NB4 (cell line): ENCODE measurements at regions not wholly inside any gene's neighbourhood (a gene's known extent, or its start where the extent isn't known, plus 50 kb on each side); places are given as distances from the start of the nearest gene placed in this dataset.

Experiments
- POLR2A ChIP-seq: IDR thresholded peaks from 2 replicates; pipeline ENCODE4 v1.6.1; 2011; ENCODE audit warnings: mild to moderate bottlenecking; ENCODE audit not compliant: insufficient read length; ENCODE audit errors: extremely low read depth
- TF ChIP-seq, protein P1 (sequence below): IDR thresholded peaks from one replicate; pipeline ENCODE4 v1.5.1; 2012; ENCODE audit warnings: low read depth, low read length
- TF ChIP-seq, protein P2 (sequence below): IDR thresholded peaks from 2 replicates; pipeline ENCODE4 v1.6.1; 2011; ENCODE audit warnings: low read depth, low read length

DNA sequence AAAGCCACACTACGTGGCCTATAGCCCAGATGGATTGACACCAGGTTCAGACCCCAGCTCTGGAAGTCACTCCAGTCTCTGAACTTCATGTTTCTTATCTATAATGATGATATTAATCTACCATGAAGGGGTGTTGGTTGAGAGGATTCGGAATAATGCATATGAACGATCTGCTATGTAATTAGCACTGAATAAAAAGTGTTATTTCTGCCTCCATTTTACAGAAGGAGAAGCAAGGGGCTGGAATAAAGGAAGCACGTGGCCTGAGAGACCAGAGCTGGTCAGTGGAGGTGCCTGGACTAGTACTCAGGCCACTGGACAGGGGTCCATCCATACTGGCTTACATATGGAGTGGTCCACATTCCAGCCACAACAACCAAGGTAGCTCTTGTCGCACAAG lies 166.5 kb upstream of the MYCN start:
- TF ChIP-seq, protein P1, sequence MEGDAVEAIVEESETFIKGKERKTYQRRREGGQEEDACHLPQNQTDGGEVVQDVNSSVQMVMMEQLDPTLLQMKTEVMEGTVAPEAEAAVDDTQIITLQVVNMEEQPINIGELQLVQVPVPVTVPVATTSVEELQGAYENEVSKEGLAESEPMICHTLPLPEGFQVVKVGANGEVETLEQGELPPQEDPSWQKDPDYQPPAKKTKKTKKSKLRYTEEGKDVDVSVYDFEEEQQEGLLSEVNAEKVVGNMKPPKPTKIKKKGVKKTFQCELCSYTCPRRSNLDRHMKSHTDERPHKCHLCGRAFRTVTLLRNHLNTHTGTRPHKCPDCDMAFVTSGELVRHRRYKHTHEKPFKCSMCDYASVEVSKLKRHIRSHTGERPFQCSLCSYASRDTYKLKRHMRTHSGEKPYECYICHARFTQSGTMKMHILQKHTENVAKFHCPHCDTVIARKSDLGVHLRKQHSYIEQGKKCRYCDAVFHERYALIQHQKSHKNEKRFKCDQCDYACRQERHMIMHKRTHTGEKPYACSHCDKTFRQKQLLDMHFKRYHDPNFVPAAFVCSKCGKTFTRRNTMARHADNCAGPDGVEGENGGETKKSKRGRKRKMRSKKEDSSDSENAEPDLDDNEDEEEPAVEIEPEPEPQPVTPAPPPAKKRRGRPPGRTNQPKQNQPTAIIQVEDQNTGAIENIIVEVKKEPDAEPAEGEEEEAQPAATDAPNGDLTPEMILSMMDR = no peak
- TF ChIP-seq POLR2A = no peak
- TF ChIP-seq, protein P2, sequence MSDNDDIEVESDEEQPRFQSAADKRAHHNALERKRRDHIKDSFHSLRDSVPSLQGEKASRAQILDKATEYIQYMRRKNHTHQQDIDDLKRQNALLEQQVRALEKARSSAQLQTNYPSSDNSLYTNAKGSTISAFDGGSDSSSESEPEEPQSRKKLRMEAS = no peak
